ENCODE measurements at regions not wholly inside any gene's neighbourhood (a gene's known extent, or its start where the extent isn't known, plus 50 kb on each side); places are given as distances from the start of the nearest gene placed in this dataset.

DNA sequence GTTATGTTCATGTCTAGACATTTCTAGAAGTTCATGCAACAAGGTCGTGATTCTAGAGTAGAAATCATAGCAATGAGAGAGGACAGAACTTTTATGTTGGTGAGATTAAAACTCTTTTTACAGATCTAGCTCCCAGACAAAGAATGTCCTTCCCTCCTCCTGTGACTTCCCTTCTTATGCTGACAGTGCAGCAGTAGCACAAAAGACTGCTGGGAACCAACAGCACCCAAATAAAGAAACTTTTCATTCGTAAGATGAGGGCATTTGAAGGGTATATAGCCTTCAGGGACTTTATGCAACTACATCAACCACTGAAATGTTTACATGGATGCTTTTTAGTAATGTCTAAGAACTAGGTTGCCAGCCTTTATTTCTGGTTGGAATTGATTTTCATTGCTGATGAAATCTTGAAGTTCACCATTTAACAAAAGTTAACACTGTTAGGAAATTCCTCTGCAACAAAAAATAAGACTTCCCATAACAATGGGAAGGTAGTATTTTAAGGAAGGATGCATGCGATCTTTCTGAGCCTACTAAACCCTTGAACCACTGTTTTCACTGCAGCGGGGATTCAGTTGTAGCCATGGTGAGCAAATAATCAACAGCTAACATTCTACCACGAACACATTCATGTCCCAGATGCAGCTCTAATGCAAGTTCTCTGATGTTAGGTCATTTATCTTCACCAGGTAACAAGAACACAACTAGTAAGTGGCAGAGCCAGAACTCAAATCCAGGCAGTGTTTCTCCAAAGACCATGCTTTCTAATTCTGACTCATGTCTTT is 672.8 kb downstream of the PTPRC start:
- H3K4me1 ChIP-seq: no peaks in the 10 kb centered on the region
- no peaks in the 10 kb centered on the region for H3K36me3 ChIP-seq
- DNase-seq (no peak), FAIRE-seq (no peak), ATAC-seq (no peak)
- H3K27me3 ChIP-seq: no peaks in the 10 kb centered on the region
- 58 to 69% methylated on average over 5 of the region's 5 CpGs for WGBS, 2 donors
- no peak overlapping the region for H3K27ac ChIP-seq
- no peaks in the 10 kb centered on the region for H3K9me3 ChIP-seq
- intact Hi-C loops (cut with DNase I): no loop called here
- no peak for TF ChIP-seq CTCF (IDR thresholded peaks at IDR 0.05)
- no peak overlapping the region for H3K4me3 ChIP-seq

- ATAC-seq (no peak), FAIRE-seq (no peak)
Observed at GRCh38 chr1:199312626-199313025, 673.8 kb downstream of the PTPRC start.

GRCh38 chr1:199313444-199313843 is 674.6 kb downstream of the PTPRC start:
- TF ChIP-seq CTCF (IDR thresholded peaks at IDR 0.05): no peak
- FAIRE-seq: no peak
- intact Hi-C loops (cut with DNase I): no loop called here

More at GRCh38 chr1:199312626-199313025, 673.8 kb downstream of the PTPRC start:
- intact Hi-C loops (cut with DNase I): no loop called here
- Histone ChIP-seq H3K4me1 (no peaks in the 10 kb centered on the region), H3K27ac (no peak overlapping the region), H3K9me3 (no peaks in the 10 kb centered on the region), H3K27me3 (no peaks in the 10 kb centered on the region), H3K4me3 (no peak overlapping the region), H3K36me3 (no peaks in the 10 kb centered on the region)
- TF ChIP-seq CTCF (IDR thresholded peaks at IDR 0.05): no peak
- no peak for DNase-seq
- WGBS, 2 donors: 31 to 36% methylated on average over 2 of the region's 2 CpGs

GRCh38 chr1:199319341-199319740 is 680.5 kb downstream of the PTPRC start:
- Histone ChIP-seq H3K27ac (no peak overlapping the region), H3K9me3 (no peaks in the 10 kb centered on the region), H3K4me1 (no peaks in the 10 kb centered on the region), H3K36me3 (no peaks in the 10 kb centered on the region), H3K27me3 (no peaks in the 10 kb centered on the region), H3K4me3 (no peak overlapping the region)
- DNase-seq (no peak), FAIRE-seq (no peak), ATAC-seq (no peak)
- intact Hi-C loops (cut with DNase I): no loop called here
- no peak for TF ChIP-seq CTCF (IDR thresholded peaks at IDR 0.05)
- WGBS, 2 donors: 89 to 91% methylated on average over 3 of the region's 3 CpGs

More at GRCh38 chr1:199313444-199313843, 674.6 kb downstream of the PTPRC start:
- ATAC-seq: no peak
- no peak for DNase-seq
- H3K9me3 ChIP-seq: no peaks in the 10 kb centered on the region
- H3K4me3 ChIP-seq: no peak overlapping the region
- H3K27me3 ChIP-seq: no peaks in the 10 kb centered on the region
- 78 to 91% methylated on average over 2 of the region's 2 CpGs for WGBS, 2 donors
- no peak overlapping the region for H3K27ac ChIP-seq
- H3K4me1 ChIP-seq: no peaks in the 10 kb centered on the region
- H3K36me3 ChIP-seq: no peaks in the 10 kb centered on the region

- Histone ChIP-seq H3K27me3 (no peaks in the 10 kb centered on the region), H3K4me1 (no peaks in the 10 kb centered on the region), H3K27ac (no peak overlapping the region), H3K4me3 (no peak overlapping the region), H3K9me3 (no peaks in the 10 kb centered on the region), H3K36me3 (no peaks in the 10 kb centered on the region)
- ATAC-seq (no peak), DNase-seq (no peak), FAIRE-seq (no peak)
- intact Hi-C loops (cut with DNase I): no loop called here
- no peak for TF ChIP-seq CTCF (IDR thresholded peaks at IDR 0.05)
- WGBS, 2 donors: 90 to 94% methylated on average over 1 of the region's 1 CpG
Observed at GRCh38 chr1:199322278-199322677, 683.4 kb downstream of the PTPRC start.
